ENCODE measurements at regions not wholly inside any gene's neighbourhood (a gene's known extent, or its start where the extent isn't known, plus 50 kb on each side); places are given as distances from the start of the nearest gene placed in this dataset.

GRCh38 chr9:14437354-14438231 lies 123.7 kb upstream of the NFIB start:
- POLR2A ChIA-PET: no interaction called here
- H3K27ac ChIP-seq (ENCODE audit: low read depth, low read length): no peak overlapping the region
- no peaks in the 10 kb centered on the region for H3K9me3 ChIP-seq (ENCODE audit: control insufficient read depth in 1 of 2, insufficient read depth in 1 of 2, low read depth in 1 of 2, low read length in 2 of 2)
- no peak for ATAC-seq
- 0 out of 4 replicates have a peak, but pooled peaks cover 0 to 5% of the 10 kb centered on the region in 2 experiments for H3K4me1 ChIP-seq (ENCODE audit: control insufficient read depth in 1 of 2, insufficient read depth in 2 of 2, low read length in 2 of 2)
- no peaks in the 10 kb centered on the region for H3K36me3 ChIP-seq (ENCODE audit: control insufficient read depth in 1 of 2, insufficient read depth in 2 of 2, low read length in 2 of 2)
- H3K79me2 ChIP-seq (ENCODE audit: insufficient read depth, low read length): no peaks in the 10 kb centered on the region
- no peak for DNase-seq (ENCODE audit: low read depth, low spot score)
- 0 out of 2 replicates have a peak, but pooled peaks cover 3% of the 10 kb centered on the region for H3K27me3 ChIP-seq (ENCODE audit: insufficient read depth, low read length)
- H4K20me1 ChIP-seq (ENCODE audit: insufficient read depth): no peaks in the 10 kb centered on the region
- CTCF ChIA-PET: interaction anchor here (0.9 kb wide), 1 partner anchor 25 kb away, joined by 3 read pairs; no protein-coding TSS in a partner anchor
- RAD21 ChIA-PET (ENCODE audit: low non-redundant PET in 1 of 2, low total read pairs in 2 of 2, uncharacterized antibody in 2 of 2, unreplicated experiment in 2 of 2): no interaction called here
- no peak overlapping the region for H2AFZ ChIP-seq (ENCODE audit: low read depth, low read length, poor library complexity, severe bottlenecking)
- H3K9me2 ChIP-seq (ENCODE audit: insufficient read depth): no peaks in the 10 kb centered on the region
- intact Hi-C loops (cut with micrococcal nuclease): no loop called here
- H3K4me3 ChIP-seq (replicated peaks in 1 of 2; ENCODE audit: low read depth in 1 of 2, low read length in 2 of 2): no peak overlapping the region
- no TSS peak for BruUV-seq (replicated peaks)
- no peak overlapping the region for H3K4me2 ChIP-seq (ENCODE audit: low read length)
- TF ChIP-seq POLR2A (IDR thresholded peaks at IDR 0.05; ENCODE audit: borderline replicate concordance, extremely low read depth, insufficient read depth, insufficient read length) (no peak), CTCF (IDR thresholded peaks at IDR 0.05 in 2 of 3, conservative IDR thresholded peaks at IDR 0.05 in 1 of 3; ENCODE audit: borderline replicate concordance in 1 of 3, insufficient read depth in 1 of 3, low read depth in 2 of 3, low read length in 2 of 3) (no peak), ZBTB33 (IDR thresholded peaks at IDR 0.05; ENCODE audit: extremely low read depth, insufficient replicate concordance, low read length) (no peak), SP1 (IDR thresholded peaks at IDR 0.05; ENCODE audit: low read depth) (no peak), TCF7L2 (IDR thresholded peaks at IDR 0.05; ENCODE audit: borderline replicate concordance, extremely low read depth, insufficient read depth, insufficient read length) (no peak), EGR1 (IDR thresholded peaks at IDR 0.05; ENCODE audit: low read depth) (no peak), ZFX (IDR thresholded peaks at IDR 0.05) (no peak), ATF3 (IDR thresholded peaks at IDR 0.05) (no peak), EZH2phosphoT487 (IDR thresholded peaks at IDR 0.05; ENCODE audit: borderline replicate concordance) (no peak), POLR2AphosphoS5 (IDR thresholded peaks at IDR 0.05; ENCODE audit: low read depth, low read length) (no peak), EZH2 (IDR thresholded peaks at IDR 0.05) (no peak), YY1 (IDR thresholded peaks at IDR 0.05; ENCODE audit: extremely low read depth, insufficient replicate concordance, low read depth, low read length) (no peak), ELF1 (IDR thresholded peaks at IDR 0.05; ENCODE audit: borderline replicate concordance, low read depth) (no peak), FOSL1 (IDR thresholded peaks at IDR 0.05; ENCODE audit: low read depth) (no peak), JUND (IDR thresholded peaks at IDR 0.05) (no peak), ZNF274 (IDR thresholded peaks at IDR 0.05; ENCODE audit: low read depth, low read length) (no peak), MAX (IDR thresholded peaks at IDR 0.05) (no peak), CEBPB (IDR thresholded peaks at IDR 0.05; ENCODE audit: low read depth) (no peak)
- H3K9ac ChIP-seq (ENCODE audit: low read length): no peak overlapping the region

All from HCT116 (cell line).